GM10266 (cell line): ENCODE measurements at regions not wholly inside any gene's neighbourhood (a gene's known extent, or its start where the extent isn't known, plus 50 kb on each side); places are given as distances from the start of the nearest gene placed in this dataset.
"Not testable (repeated sequence)": the region's sequence is repeated elsewhere in the genome, so short reads cannot be mapped to it uniquely, and the experiment has no call there.

Experiments
- DNase-seq: peaks from one replicate; pipeline ENCODE4 v3.0.0; 2012; ENCODE audit errors: extremely low spot score
- CTCF ChIP-seq: IDR thresholded peaks from 2 replicates; pipeline ENCODE4 v1.5.1; 2012; ENCODE audit warnings: mild to moderate bottlenecking, low read depth; ENCODE audit not compliant: control insufficient read depth, insufficient read depth; ENCODE audit errors: missing control alignments

GRCh38 chr7:25594122-25594521 is 365.8 kb upstream of the NPVF start:
- no peak for DNase-seq
- no peak for TF ChIP-seq CTCF

- no peak for DNase-seq
- TF ChIP-seq CTCF: no peak
These were observed 366.4 kb upstream of the NPVF start for GRCh38 chr7:25594728-25595127.

GRCh38 chr7:25595996-25596395 is 367.7 kb upstream of the NPVF start:
- no peak for TF ChIP-seq CTCF
- DNase-seq: no peak

- no peak for TF ChIP-seq CTCF
- DNase-seq: no peak
These were observed 368.2 kb upstream of the NPVF start for GRCh38 chr7:25596443-25596842.

- TF ChIP-seq CTCF: no peak
- no peak for DNase-seq
These were observed 369.7 kb upstream of the NPVF start for GRCh38 chr7:25597946-25598345.

GRCh38 chr7:25598765-25599164 is 370.5 kb upstream of the NPVF start:
- no peak for TF ChIP-seq CTCF
- no peak for DNase-seq

GRCh38 chr7:25600262-25600920 is 372.1 kb upstream of the NPVF start:
- no peak for DNase-seq
- TF ChIP-seq CTCF: no peak

- not testable (repeated sequence) for DNase-seq
These were observed 374.6 kb upstream of the NPVF start for GRCh38 chr7:25602730-25603426.

GRCh38 chr7:25603427-25603740 is 375.1 kb upstream of the NPVF start:
- not testable (repeated sequence) for DNase-seq
